ENCODE measurements at regions not wholly inside any gene's neighbourhood (a gene's known extent, or its start where the extent isn't known, plus 50 kb on each side); places are given as distances from the start of the nearest gene placed in this dataset.

DNA sequence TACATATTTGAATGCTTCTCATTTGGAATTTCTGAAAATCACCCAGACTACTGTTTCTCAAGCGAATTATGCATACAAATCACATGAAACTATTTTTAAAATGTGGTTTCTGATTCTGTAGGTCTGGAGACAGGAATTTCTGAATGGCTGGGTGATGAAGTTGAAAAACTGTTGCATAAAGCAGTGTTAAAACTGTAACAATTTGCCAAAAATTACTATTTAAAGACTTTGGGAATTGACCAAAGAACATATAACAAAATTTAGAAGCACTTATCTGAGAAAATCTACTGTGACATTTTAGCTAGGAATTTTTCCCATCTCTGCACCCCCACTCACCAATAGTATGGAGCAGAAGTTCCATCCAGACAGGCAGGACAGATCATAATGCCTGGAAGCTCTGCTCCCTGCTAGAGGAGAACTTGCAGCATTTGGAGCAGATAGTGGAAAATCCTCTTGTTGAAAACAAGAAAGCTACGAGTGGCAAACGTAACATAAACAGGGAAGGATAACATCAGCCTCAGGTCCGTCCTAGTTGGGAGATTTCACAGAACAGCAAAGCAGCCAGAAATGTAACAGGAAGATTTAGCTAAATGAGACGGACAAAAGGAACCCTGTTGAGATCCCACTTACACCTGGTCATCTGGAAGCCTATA, 132.3 kb upstream of the MCTP2 start:
- H3K4me3 ChIP-seq = no peak overlapping the region
- no peaks in the 10 kb centered on the region for H3K27me3 ChIP-seq
- no peaks in the 10 kb centered on the region for H3K9me3 ChIP-seq
- intact Hi-C loops (cut with DNase I) = no loop called here
- H3K4me1 ChIP-seq = no peaks in the 10 kb centered on the region
- ATAC-seq (no peak), DNase-seq (no peak), FAIRE-seq (no peak)
- H3K27ac ChIP-seq = no peak overlapping the region
- 61% methylated on average over 5 of the region's 5 CpGs for WGBS, 2 donors
- TF ChIP-seq, protein P1, sequence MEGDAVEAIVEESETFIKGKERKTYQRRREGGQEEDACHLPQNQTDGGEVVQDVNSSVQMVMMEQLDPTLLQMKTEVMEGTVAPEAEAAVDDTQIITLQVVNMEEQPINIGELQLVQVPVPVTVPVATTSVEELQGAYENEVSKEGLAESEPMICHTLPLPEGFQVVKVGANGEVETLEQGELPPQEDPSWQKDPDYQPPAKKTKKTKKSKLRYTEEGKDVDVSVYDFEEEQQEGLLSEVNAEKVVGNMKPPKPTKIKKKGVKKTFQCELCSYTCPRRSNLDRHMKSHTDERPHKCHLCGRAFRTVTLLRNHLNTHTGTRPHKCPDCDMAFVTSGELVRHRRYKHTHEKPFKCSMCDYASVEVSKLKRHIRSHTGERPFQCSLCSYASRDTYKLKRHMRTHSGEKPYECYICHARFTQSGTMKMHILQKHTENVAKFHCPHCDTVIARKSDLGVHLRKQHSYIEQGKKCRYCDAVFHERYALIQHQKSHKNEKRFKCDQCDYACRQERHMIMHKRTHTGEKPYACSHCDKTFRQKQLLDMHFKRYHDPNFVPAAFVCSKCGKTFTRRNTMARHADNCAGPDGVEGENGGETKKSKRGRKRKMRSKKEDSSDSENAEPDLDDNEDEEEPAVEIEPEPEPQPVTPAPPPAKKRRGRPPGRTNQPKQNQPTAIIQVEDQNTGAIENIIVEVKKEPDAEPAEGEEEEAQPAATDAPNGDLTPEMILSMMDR (IDR thresholded peaks at IDR 0.05) = no peak
- H3K36me3 ChIP-seq = no peaks in the 10 kb centered on the region

DNA sequence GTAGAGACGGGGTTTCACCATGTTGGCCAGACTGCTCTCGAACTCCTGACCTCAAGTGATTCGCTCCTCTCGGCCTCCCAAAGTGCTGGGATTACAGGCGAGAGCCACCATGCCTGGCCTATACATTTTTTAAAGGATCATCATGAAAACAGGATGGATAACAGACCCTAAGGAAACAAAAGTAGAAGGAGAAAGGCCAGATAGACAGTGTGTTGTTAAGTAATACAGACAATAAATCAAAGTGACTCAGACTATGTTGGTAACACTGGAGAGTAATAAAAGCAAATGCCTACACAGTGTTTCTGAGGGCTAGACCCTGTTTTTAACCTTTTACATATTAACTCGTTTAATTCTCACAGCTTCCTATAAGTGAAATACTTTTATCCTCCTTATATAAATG, 133.8 kb upstream of the MCTP2 start:
- Histone ChIP-seq H3K4me3 (no peak overlapping the region), H3K36me3 (no peaks in the 10 kb centered on the region), H3K27ac (no peak overlapping the region), H3K27me3 (no peaks in the 10 kb centered on the region), H3K4me1 (no peaks in the 10 kb centered on the region), H3K9me3 (no peaks in the 10 kb centered on the region)
- FAIRE-seq (no peak), ATAC-seq (no peak), DNase-seq (no peak)
- intact Hi-C loops (cut with DNase I) = no loop called here
- TF ChIP-seq, protein P1 (IDR thresholded peaks at IDR 0.05) = no peak
- 79 to 81% methylated on average over 6 of the region's 6 CpGs for WGBS, 2 donors

DNA sequence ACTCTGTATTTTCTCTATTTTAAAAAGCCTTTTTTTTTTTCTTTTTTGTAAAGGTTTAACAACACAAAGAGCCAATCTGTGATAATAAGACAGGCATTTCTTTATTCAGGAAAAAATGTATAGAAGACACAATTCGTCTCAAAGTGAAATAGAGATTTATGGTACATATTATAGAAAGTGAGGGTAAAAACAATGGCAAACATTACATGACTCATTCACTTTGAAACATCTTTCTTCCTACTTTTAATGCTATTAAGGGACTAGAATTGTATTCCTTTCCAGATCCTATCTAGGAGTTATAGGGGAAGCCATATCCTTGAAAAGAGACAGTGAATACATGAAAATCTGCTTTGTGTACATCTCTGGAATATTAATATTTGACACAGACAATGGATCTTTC, 137.1 kb upstream of the MCTP2 start:
- no peak for ATAC-seq
- intact Hi-C loops (cut with DNase I) = no loop called here
- no peak for DNase-seq
- H3K9me3 ChIP-seq = no peaks in the 10 kb centered on the region
- 48 to 51% methylated on average over 1 of the region's 1 CpG for WGBS, 2 donors
- H3K27ac ChIP-seq = no peak overlapping the region
- no peaks in the 10 kb centered on the region for H3K36me3 ChIP-seq
- TF ChIP-seq, protein P1 (IDR thresholded peaks at IDR 0.05) = no peak
- H3K27me3 ChIP-seq = no peaks in the 10 kb centered on the region
- H3K4me1 ChIP-seq = no peaks in the 10 kb centered on the region
- no peak for FAIRE-seq
- H3K4me3 ChIP-seq = no peak overlapping the region

DNA sequence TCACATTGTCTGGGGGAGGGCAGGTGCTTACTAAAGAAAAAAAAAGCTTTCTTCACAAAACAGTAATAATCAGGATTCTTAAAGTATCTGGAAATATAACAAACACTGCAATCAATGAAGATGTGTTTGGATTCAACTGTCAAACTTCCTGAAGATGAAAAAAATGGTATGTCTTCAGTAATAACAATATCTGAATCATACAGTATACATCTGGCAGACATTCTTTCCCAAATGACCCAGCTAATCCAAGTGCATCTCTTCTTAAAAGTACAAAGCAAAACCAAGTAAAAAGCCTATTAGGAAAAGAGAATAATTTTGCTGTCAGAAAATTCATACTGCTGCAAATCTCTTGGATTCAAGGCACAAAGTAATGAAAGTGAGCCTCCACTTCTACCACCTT, 145.0 kb upstream of the MCTP2 start:
- H3K27ac ChIP-seq = no peak overlapping the region
- FAIRE-seq (no peak), ATAC-seq (no peak), DNase-seq (no peak)
- TF ChIP-seq, protein P1 (IDR thresholded peaks at IDR 0.05) = no peak
- H3K4me3 ChIP-seq = no peak overlapping the region
- no peaks in the 10 kb centered on the region for H3K27me3 ChIP-seq
- intact Hi-C loops (cut with DNase I) = no loop called here
- H3K36me3 ChIP-seq = no peaks in the 10 kb centered on the region
- no peaks in the 10 kb centered on the region for H3K9me3 ChIP-seq
- no peaks in the 10 kb centered on the region for H3K4me1 ChIP-seq

DNA sequence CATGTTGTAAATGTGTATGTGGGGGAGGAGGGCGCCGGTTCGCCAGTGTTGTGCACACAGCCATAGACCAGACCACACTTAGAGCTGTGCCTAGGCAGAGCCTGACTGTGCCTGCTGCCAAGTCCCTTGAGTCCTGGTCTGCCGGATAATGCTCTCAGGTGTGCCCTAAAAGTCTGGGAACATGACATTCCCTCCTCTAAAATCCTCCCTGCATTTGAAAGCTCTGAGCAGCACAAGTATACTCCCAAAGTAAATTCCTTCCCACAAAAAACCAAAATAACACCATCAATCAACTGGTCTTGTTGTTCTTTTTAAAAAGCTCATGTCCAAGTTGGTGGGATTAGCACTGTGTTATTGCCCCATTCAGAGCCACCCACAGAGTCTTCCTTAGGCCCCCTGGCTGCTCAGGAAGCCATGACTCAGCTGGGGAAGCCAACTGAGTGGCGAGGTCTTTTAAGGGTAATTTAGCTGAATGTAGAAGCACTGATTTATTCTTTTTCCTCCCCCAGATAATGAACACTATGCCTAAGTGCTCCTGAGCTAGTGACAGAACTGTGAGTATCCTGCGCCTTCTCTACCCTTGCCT, 147.8 kb upstream of the MCTP2 start:
- FAIRE-seq (no peak), DNase-seq (no peak), ATAC-seq (no peak)
- WGBS, 2 donors = 81 to 90% methylated on average over 6 of the region's 6 CpGs
- TF ChIP-seq, protein P1 (IDR thresholded peaks at IDR 0.05) = no peak
- no peaks in the 10 kb centered on the region for H3K9me3 ChIP-seq
- H3K27me3 ChIP-seq = no peaks in the 10 kb centered on the region
- H3K36me3 ChIP-seq = no peaks in the 10 kb centered on the region
- no peak overlapping the region for H3K4me3 ChIP-seq
- H3K27ac ChIP-seq = no peak overlapping the region
- no peaks in the 10 kb centered on the region for H3K4me1 ChIP-seq
- intact Hi-C loops (cut with DNase I) = no loop called here
